Rectal smooth muscle tissue (tissue), 1 donor: ENCODE measurements at regions not wholly inside any gene's neighbourhood (a gene's known extent, or its start where the extent isn't known, plus 50 kb on each side); places are given as distances from the start of the nearest gene placed in this dataset.

Experiments used
- H3K27ac ChIP-seq: one replicate; pipeline ENCODE4 v1.7.0; 2013; ENCODE audit warnings: low read depth, low read length, inconsistent platforms
- H3K27me3 ChIP-seq: one replicate; pipeline ENCODE4 v1.7.0; 2013; ENCODE audit warnings: low read length; ENCODE audit not compliant: control insufficient read depth, insufficient read depth
- H3K36me3 ChIP-seq: one replicate; pipeline ENCODE4 v1.7.0; 2013; ENCODE audit warnings: low read length; ENCODE audit not compliant: control insufficient read depth, insufficient read depth
- H3K4me1 ChIP-seq: one replicate; pipeline ENCODE4 v1.7.0; 2013; ENCODE audit warnings: low read length; ENCODE audit not compliant: control insufficient read depth, insufficient read depth
- H3K4me3 ChIP-seq: one replicate; pipeline ENCODE4 v1.7.0; 2013; ENCODE audit warnings: low read length
- H3K9ac ChIP-seq: one replicate; pipeline ENCODE4 v1.7.0; 2013; ENCODE audit warnings: low read length

DNA sequence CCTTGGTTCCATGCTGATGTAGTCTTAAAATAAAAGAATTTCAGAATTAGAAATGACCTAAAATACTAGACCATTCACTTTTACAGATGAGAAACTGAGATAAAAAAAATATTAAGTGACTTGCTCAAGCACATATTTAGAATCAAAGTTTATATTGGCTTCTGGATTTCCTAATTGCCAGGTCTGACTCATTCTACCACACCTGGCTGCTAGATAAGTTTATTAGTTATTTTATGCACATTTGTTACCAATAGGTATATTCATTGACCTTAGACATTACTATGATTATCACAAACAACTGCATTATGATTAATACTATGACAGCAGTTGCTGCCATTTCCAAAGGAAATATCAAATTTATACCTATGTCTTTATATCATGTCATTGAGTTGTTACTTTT, 497.5 kb downstream of the RWDD3 start:
- no peaks in the 10 kb centered on the region for H3K36me3 ChIP-seq
- no peaks in the 10 kb centered on the region for H3K27me3 ChIP-seq
- no peak overlapping the region for H3K9ac ChIP-seq
- H3K27ac ChIP-seq, result no peak overlapping the region
- H3K4me3 ChIP-seq, result no peak overlapping the region
- no peaks in the 10 kb centered on the region for H3K4me1 ChIP-seq

GRCh38 chr1:95733031-95733430, 499.0 kb downstream of the RWDD3 start:
- Histone ChIP-seq H3K27ac (no peak overlapping the region), H3K36me3 (no peaks in the 10 kb centered on the region), H3K4me3 (no peak overlapping the region), H3K9ac (no peak overlapping the region), H3K27me3 (no peaks in the 10 kb centered on the region), H3K4me1 (no peaks in the 10 kb centered on the region)

DNA sequence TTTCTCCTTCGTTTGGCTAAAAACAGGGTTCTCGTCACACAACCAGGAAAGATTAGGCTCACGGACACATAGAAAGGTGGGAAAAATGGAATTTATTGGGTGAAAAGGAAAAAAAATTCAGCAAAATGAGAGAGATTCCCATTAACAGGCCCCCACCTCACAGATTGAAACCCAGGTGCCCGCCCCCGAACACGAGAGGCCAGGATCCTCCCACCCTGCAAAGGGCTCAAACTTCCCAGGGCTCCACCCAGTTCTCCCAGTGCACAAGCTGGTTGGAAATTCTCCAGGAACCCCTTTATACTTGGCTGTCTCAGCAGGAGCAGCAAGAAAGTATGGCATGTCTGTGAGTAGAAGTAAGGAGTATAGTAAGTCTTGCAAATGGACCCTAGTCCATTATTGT, 499.7 kb downstream of the RWDD3 start:
- no peaks in the 10 kb centered on the region for H3K36me3 ChIP-seq
- H3K4me3 ChIP-seq, result no peak overlapping the region
- H3K9ac ChIP-seq, result no peak overlapping the region
- no peak overlapping the region for H3K27ac ChIP-seq
- no peaks in the 10 kb centered on the region for H3K27me3 ChIP-seq
- no peaks in the 10 kb centered on the region for H3K4me1 ChIP-seq

- no peaks in the 10 kb centered on the region for H3K4me1 ChIP-seq
Measured at GRCh38 chr1:95734560-95734959, 500.6 kb downstream of the RWDD3 start.

GRCh38 chr1:95742591-95743089, 508.6 kb downstream of the RWDD3 start:
- Histone ChIP-seq H3K27ac (no peak overlapping the region), H3K4me1 (no peaks in the 10 kb centered on the region), H3K9ac (no peak overlapping the region), H3K27me3 (no peaks in the 10 kb centered on the region), H3K36me3 (no peaks in the 10 kb centered on the region), H3K4me3 (no peak overlapping the region)

More at GRCh38 chr1:95734560-95734959, 500.6 kb downstream of the RWDD3 start:
- H3K36me3 ChIP-seq, result no peaks in the 10 kb centered on the region
- H3K9ac ChIP-seq, result no peak overlapping the region
- H3K27ac ChIP-seq, result no peak overlapping the region
- H3K27me3 ChIP-seq, result no peaks in the 10 kb centered on the region
- H3K4me3 ChIP-seq, result no peak overlapping the region

GRCh38 chr1:95744731-95745130, 510.7 kb downstream of the RWDD3 start:
- Histone ChIP-seq H3K9ac (no peak overlapping the region), H3K4me3 (no peak overlapping the region), H3K27ac (no peak overlapping the region), H3K4me1 (no peaks in the 10 kb centered on the region), H3K27me3 (no peaks in the 10 kb centered on the region), H3K36me3 (no peaks in the 10 kb centered on the region)

- Histone ChIP-seq H3K27ac (no peak overlapping the region), H3K27me3 (no peaks in the 10 kb centered on the region), H3K36me3 (no peaks in the 10 kb centered on the region), H3K4me1 (no peaks in the 10 kb centered on the region), H3K9ac (no peak overlapping the region), H3K4me3 (no peak overlapping the region)
Measured at GRCh38 chr1:95752515-95753381, 518.7 kb downstream of the RWDD3 start.

GRCh38 chr1:95753382-95754016, 519.5 kb downstream of the RWDD3 start:
- no peaks in the 10 kb centered on the region for H3K36me3 ChIP-seq
- H3K4me3 ChIP-seq, result no peak overlapping the region
- H3K4me1 ChIP-seq, result no peaks in the 10 kb centered on the region
- no peak overlapping the region for H3K9ac ChIP-seq
- H3K27me3 ChIP-seq, result no peaks in the 10 kb centered on the region
- no peak overlapping the region for H3K27ac ChIP-seq

DNA sequence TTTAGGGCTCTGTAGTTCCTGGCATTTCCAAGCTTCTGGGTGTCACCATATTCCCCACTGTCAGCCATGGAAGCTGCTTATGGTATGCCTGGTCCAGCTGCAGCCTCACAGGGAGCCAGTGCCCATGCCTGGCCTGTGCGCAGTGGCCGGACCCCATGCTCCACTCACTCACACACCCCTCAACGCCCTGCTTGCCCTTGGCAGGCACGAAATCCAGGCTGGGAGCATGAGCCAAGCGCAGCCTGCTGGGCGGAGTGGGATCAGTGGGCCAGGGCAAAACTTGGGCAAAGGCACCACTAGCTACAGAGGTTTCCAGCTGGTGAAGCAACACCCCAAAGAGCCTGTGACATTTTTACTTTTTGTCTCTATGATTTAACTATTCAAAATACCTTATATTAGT, 520.4 kb downstream of the RWDD3 start:
- H3K27ac ChIP-seq, result no peak overlapping the region
- H3K4me1 ChIP-seq, result no peaks in the 10 kb centered on the region
- H3K4me3 ChIP-seq, result no peak overlapping the region
- no peaks in the 10 kb centered on the region for H3K36me3 ChIP-seq
- no peak overlapping the region for H3K9ac ChIP-seq
- H3K27me3 ChIP-seq, result no peaks in the 10 kb centered on the region

DNA sequence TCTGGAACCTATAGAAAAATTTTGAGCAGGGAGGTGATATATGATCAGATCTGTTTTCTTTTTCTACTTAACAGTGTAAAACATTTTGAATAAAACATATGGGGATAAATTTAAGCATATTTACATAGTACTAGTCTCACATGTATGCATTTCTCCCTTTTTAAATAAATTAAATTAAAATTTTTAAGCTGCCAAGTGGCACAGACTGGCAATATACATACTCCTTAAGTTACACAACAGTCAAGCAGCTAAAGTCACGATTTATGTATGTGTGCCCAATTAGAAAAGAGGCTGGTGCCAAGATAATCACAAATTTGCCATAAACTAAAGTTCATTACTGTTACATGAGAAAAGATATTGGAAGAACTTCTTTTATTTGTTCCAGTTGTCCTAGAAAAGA, 532.0 kb downstream of the RWDD3 start:
- Histone ChIP-seq H3K4me1 (no peaks in the 10 kb centered on the region), H3K36me3 (no peaks in the 10 kb centered on the region), H3K27ac (no peak overlapping the region), H3K27me3 (no peaks in the 10 kb centered on the region), H3K9ac (no peak overlapping the region), H3K4me3 (no peak overlapping the region)

GRCh38 chr1:95770581-95770980, 536.6 kb downstream of the RWDD3 start:
- Histone ChIP-seq H3K4me3 (no peak overlapping the region), H3K36me3 (no peaks in the 10 kb centered on the region), H3K4me1 (no peaks in the 10 kb centered on the region), H3K9ac (no peak overlapping the region), H3K27me3 (no peaks in the 10 kb centered on the region), H3K27ac (no peak overlapping the region)

GRCh38 chr1:95778217-95778616, 544.2 kb downstream of the RWDD3 start:
- Histone ChIP-seq H3K27me3 (no peaks in the 10 kb centered on the region), H3K27ac (no peak overlapping the region), H3K4me1 (no peaks in the 10 kb centered on the region), H3K4me3 (no peak overlapping the region), H3K9ac (no peak overlapping the region), H3K36me3 (no peaks in the 10 kb centered on the region)

GRCh38 chr1:95780836-95781235, 546.8 kb downstream of the RWDD3 start:
- H3K9ac ChIP-seq, result no peak overlapping the region
- no peaks in the 10 kb centered on the region for H3K36me3 ChIP-seq
- H3K27ac ChIP-seq, result no peak overlapping the region
- H3K4me1 ChIP-seq, result no peaks in the 10 kb centered on the region
- no peak overlapping the region for H3K4me3 ChIP-seq
- H3K27me3 ChIP-seq, result no peaks in the 10 kb centered on the region
